ENCODE measurements at regions not wholly inside any gene's neighbourhood (a gene's known extent, or its start where the extent isn't known, plus 50 kb on each side); places are given as distances from the start of the nearest gene placed in this dataset.
"Not testable (repeated sequence)": the region's sequence is repeated elsewhere in the genome, so short reads cannot be mapped to it uniquely, and the experiment has no call there.

- no peak overlapping the region for H3K4me3 ChIP-seq (replicated peaks; ENCODE audit: low read depth, low read length)
- DNase-seq (ENCODE audit: extremely low read depth, low read depth), result no peak
- TF ChIP-seq CTCF (IDR thresholded peaks at IDR 0.05; ENCODE audit: low read depth, low read length, missing control alignments), result no peak
Observed at GRCh38 chr4:134915355-134915754, 713.8 kb upstream of the PABPC4L start.

GRCh38 chr4:134914250-134914649 is 712.7 kb upstream of the PABPC4L start:
- H3K4me3 ChIP-seq (replicated peaks; ENCODE audit: low read depth, low read length); DNase-seq (ENCODE audit: extremely low read depth, low read depth): not testable (repeated sequence)

- H3K4me3 ChIP-seq (replicated peaks; ENCODE audit: low read depth, low read length), result no peak overlapping the region
- no peak for DNase-seq (ENCODE audit: extremely low read depth, low read depth)
- no peak for TF ChIP-seq CTCF (IDR thresholded peaks at IDR 0.05; ENCODE audit: low read depth, low read length, missing control alignments)
Observed at GRCh38 chr4:134911941-134912340, 710.4 kb upstream of the PABPC4L start.

- no peak overlapping the region for H3K4me3 ChIP-seq (replicated peaks; ENCODE audit: low read depth, low read length)
- no peak for TF ChIP-seq CTCF (IDR thresholded peaks at IDR 0.05; ENCODE audit: low read depth, low read length, missing control alignments)
- no peak for DNase-seq (ENCODE audit: extremely low read depth, low read depth)
Observed at GRCh38 chr4:134906404-134907023, 704.9 kb upstream of the PABPC4L start.

- H3K4me3 ChIP-seq (replicated peaks; ENCODE audit: low read depth, low read length), result no peak overlapping the region
- no peak for TF ChIP-seq CTCF (IDR thresholded peaks at IDR 0.05; ENCODE audit: low read depth, low read length, missing control alignments)
- DNase-seq (ENCODE audit: extremely low read depth, low read depth), result no peak
Observed at GRCh38 chr4:134905061-134905460, 703.5 kb upstream of the PABPC4L start.

GRCh38 chr4:134888156-134888555 is 686.6 kb upstream of the PABPC4L start:
- H3K4me3 ChIP-seq (replicated peaks; ENCODE audit: low read depth, low read length), result no peak overlapping the region
- no peak for DNase-seq (ENCODE audit: extremely low read depth, low read depth)
- TF ChIP-seq CTCF (IDR thresholded peaks at IDR 0.05; ENCODE audit: low read depth, low read length, missing control alignments), result no peak

- no peak overlapping the region for H3K4me3 ChIP-seq (replicated peaks; ENCODE audit: low read depth, low read length)
- no peak for DNase-seq (ENCODE audit: extremely low read depth, low read depth)
- no peak for TF ChIP-seq CTCF (IDR thresholded peaks at IDR 0.05; ENCODE audit: low read depth, low read length, missing control alignments)
Observed at GRCh38 chr4:134885436-134885835, 683.8 kb upstream of the PABPC4L start.

All from HFF-Myc (cell line).